Endometrium (tissue), 2 donors: ENCODE measurements at regions not wholly inside any gene's neighbourhood (a gene's known extent, or its start where the extent isn't known, plus 50 kb on each side); places are given as distances from the start of the nearest gene placed in this dataset.
"Not testable (repeated sequence)": the region's sequence is repeated elsewhere in the genome, so short reads cannot be mapped to it uniquely, and the experiment has no call there.

Experiments used
- FAIRE-seq: peaks from 2 replicates; lab custom pipeline; 2012; peaks lifted over from hg19 to GRCh38; lab: Jason Lieb, UNC
- donor health status: control.
- donor health status: control.

- no peak for FAIRE-seq
Measured at GRCh38 chr1:185404291-185404690, 87.2 kb upstream of the IVNS1ABP start.

GRCh38 chr1:185402930-185403329 is 85.9 kb upstream of the IVNS1ABP start:
- no peak for FAIRE-seq

- no peak for FAIRE-seq
Measured at GRCh38 chr1:185401019-185401418, 84.0 kb upstream of the IVNS1ABP start.

- no peak for FAIRE-seq
Measured at GRCh38 chr1:185400052-185400451, 83.0 kb upstream of the IVNS1ABP start.

- FAIRE-seq = no peak
Measured at GRCh38 chr1:185398599-185398998, 81.6 kb upstream of the IVNS1ABP start.

- no peak for FAIRE-seq
Measured at GRCh38 chr1:185398022-185398421, 81.0 kb upstream of the IVNS1ABP start.

- FAIRE-seq = no peak
Measured at GRCh38 chr1:185397183-185397582, 80.1 kb upstream of the IVNS1ABP start.

- FAIRE-seq = peak; percentile 68
Measured at GRCh38 chr1:185396126-185396525, 79.1 kb upstream of the IVNS1ABP start.

GRCh38 chr1:185393815-185394214 is 76.8 kb upstream of the IVNS1ABP start:
- FAIRE-seq = no peak

GRCh38 chr1:185393205-185393604 is 76.2 kb upstream of the IVNS1ABP start:
- no peak for FAIRE-seq

- FAIRE-seq = no peak
Measured at GRCh38 chr1:185388815-185389214, 71.8 kb upstream of the IVNS1ABP start.

GRCh38 chr1:185388346-185388745 is 71.3 kb upstream of the IVNS1ABP start:
- FAIRE-seq = no peak

- FAIRE-seq = no peak
Measured at GRCh38 chr1:185385991-185386390, 68.9 kb upstream of the IVNS1ABP start.

- not testable (repeated sequence) for FAIRE-seq
Measured at GRCh38 chr1:185383805-185384204, 66.8 kb upstream of the IVNS1ABP start.

GRCh38 chr1:185377831-185378230 is 60.8 kb upstream of the IVNS1ABP start:
- no peak for FAIRE-seq

- no peak for FAIRE-seq
Measured at GRCh38 chr1:185376840-185377635, 60.0 kb upstream of the IVNS1ABP start.

- FAIRE-seq = no peak
Measured at GRCh38 chr1:185376288-185376687, 59.2 kb upstream of the IVNS1ABP start.

- FAIRE-seq = no peak
Measured at GRCh38 chr1:185375583-185375982, 58.5 kb upstream of the IVNS1ABP start.

GRCh38 chr1:185373813-185374529 is 56.9 kb upstream of the IVNS1ABP start:
- no peak for FAIRE-seq

- no peak for FAIRE-seq
Measured at GRCh38 chr1:185369786-185370185, 52.7 kb upstream of the IVNS1ABP start.

- no peak for FAIRE-seq
Measured at GRCh38 chr1:185368913-185369491, 52.0 kb upstream of the IVNS1ABP start.

- FAIRE-seq = no peak
Measured at GRCh38 chr1:185368313-185368855, 51.3 kb upstream of the IVNS1ABP start.

- no peak for FAIRE-seq
Measured at GRCh38 chr1:185367218-185367617, 50.2 kb upstream of the IVNS1ABP start.
